Omental fat pad (tissue), 3 donors: ENCODE measurements at regions not wholly inside any gene's neighbourhood (a gene's known extent, or its start where the extent isn't known, plus 50 kb on each side); places are given as distances from the start of the nearest gene placed in this dataset.

Source experiments
- ATAC-seq: fragments of 150-250 bp; one replicate; pipeline ENCODE4 v1.9.1; 2016; ENCODE audit warnings: mild to moderate bottlenecking, moderate library complexity; ENCODE audit not compliant: low FRiP score
- DNase-seq: peaks from one replicate; pipeline ENCODE4 v3.0.0-alpha.2; 2019; ENCODE audit warnings: low spot score
- TF ChIP-seq, protein P1 (sequence below), 3 donors: fragments of 450-650 bp; IDR thresholded peaks; one replicate each; pipeline ENCODE4 v1.5.1; 2016 to 2017; ENCODE audit warnings: antibody characterized with exemption in 3 of 3, mild to moderate bottlenecking in 3 of 3, moderate library complexity in 2 of 3

GRCh38 chr18:79612291-79613108 is 67.1 kb upstream of the CTDP1 start:
- no peak for ATAC-seq
- TF ChIP-seq, protein P1, sequence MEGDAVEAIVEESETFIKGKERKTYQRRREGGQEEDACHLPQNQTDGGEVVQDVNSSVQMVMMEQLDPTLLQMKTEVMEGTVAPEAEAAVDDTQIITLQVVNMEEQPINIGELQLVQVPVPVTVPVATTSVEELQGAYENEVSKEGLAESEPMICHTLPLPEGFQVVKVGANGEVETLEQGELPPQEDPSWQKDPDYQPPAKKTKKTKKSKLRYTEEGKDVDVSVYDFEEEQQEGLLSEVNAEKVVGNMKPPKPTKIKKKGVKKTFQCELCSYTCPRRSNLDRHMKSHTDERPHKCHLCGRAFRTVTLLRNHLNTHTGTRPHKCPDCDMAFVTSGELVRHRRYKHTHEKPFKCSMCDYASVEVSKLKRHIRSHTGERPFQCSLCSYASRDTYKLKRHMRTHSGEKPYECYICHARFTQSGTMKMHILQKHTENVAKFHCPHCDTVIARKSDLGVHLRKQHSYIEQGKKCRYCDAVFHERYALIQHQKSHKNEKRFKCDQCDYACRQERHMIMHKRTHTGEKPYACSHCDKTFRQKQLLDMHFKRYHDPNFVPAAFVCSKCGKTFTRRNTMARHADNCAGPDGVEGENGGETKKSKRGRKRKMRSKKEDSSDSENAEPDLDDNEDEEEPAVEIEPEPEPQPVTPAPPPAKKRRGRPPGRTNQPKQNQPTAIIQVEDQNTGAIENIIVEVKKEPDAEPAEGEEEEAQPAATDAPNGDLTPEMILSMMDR (IDR thresholded peaks at IDR 0.05) = no peak
- DNase-seq = no peak

DNA sequence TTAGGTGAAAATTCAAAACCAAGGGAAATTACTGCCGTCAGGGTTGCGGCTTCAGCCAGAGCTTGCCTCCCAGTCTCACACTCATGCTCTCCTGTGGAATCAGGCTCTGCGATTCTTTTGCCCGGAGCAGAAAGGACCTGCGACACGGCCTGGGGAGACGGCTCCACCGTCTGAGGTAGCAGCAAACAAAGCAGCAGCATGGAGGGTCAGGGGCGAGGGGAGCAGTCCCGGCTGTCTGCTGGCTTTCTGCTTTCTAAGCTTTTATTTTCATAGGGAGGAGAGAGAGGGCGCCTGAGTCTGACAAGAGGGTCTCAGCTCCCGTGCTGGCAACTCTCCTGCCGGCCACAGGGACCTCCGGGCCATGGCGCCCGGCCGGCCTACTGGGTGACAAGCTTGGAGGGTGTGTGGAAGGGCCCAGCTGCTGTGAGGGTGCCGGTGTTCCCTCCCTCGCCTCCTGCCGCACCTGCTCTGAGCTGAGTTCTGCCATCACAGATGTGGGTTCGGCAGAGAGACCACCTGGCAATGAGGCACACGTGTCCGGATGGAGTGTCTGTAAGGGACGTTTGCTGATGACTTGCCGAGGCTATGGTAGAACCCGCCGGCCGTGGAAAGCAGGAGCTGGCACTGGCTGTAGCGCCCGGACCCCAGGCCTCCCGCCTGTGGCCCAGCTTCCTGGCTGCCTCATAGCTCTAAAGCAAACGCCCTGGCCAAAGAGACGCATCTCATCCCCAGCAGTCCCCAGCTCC is 66.2 kb upstream of the CTDP1 start:
- DNase-seq = no peak
- no peak for ATAC-seq
- TF ChIP-seq, protein P1 (IDR thresholded peaks at IDR 0.05) = no peak

DNA sequence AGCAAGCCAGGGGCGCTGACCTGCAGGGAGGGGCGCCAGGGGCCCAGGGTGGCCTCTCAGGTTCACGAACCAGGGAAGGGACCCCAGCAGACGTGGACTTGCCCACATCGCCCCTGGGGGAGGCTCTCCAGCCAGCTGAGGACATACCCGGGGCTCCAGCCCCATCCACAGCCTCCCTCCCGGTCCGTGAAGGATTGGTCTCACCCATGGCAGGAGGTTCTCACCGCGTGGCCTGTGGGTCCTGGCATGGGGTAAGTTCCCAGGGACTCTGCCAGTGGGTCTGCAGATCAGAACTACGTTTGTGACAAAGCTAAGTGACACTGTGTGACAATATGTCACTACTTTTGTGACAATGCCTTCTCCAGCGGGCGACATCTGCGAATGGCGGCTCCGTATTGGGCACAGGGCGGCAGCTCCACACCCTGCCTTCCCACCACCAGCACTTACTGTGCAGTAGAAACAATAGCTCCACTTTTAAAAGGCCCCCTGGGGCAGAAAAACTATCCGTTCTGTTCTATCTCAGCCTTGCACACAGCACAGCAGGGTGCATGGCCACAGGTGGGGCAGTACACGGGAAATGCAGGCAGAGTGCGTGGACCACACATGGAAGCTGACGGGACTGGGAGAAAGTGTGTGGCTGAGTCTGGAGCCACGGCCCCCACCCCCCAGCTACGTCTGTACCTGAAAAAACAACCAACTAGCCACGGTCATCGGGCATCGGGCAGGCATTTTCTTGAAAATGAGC is 65.2 kb upstream of the CTDP1 start:
- no peak for ATAC-seq
- no peak for DNase-seq
- TF ChIP-seq, protein P1 (IDR thresholded peaks at IDR 0.05) = no peak

DNA sequence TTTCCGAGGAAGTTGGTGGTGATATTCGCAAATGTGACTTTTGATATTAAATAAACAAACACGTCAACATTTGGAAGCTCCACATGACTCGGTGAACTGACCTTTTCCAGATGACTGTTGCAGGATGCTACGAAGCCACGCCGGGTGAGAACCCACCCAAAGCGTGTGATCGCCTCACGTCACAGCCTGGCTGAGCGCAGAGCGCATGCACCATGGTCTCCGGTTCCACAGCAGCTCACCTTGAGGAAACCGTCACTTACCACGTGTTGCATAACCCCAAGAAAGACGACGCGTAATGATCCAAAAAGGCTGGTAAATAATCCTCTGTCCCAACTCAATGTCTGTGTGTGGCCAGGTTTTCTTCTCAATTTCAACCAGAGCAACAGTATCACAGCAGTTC is 64.5 kb upstream of the CTDP1 start:
- no peak for ATAC-seq
- TF ChIP-seq, protein P1 (IDR thresholded peaks at IDR 0.05) = no peak
- DNase-seq = no peak

DNA sequence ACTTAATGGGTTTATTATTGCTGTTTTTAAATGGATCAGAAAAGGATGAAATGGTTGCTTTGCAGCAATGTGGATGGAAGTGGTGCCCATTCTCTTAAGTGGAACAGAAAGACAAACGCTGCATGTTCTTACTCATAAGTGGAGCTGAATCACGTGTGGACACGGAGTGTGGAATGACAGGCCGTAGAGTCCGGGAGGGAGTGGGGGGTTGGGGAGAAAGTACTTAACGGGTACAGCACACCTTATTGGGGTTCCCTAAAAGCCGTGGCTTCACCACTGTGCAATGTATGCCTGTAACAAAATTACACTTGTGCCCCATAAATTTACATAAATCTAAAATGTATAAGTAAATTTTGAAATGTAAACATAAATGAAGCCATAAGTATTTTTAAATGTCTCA is 64.0 kb upstream of the CTDP1 start:
- DNase-seq (no peak), ATAC-seq (no peak)
- TF ChIP-seq, protein P1 (IDR thresholded peaks at IDR 0.05) = no peak

- TF ChIP-seq, protein P1 (IDR thresholded peaks at IDR 0.05) = no peak
- peak; percentile 71 for ATAC-seq
- no peak for DNase-seq
Observed at GRCh38 chr18:79616651-79617510, 62.7 kb upstream of the CTDP1 start.
